Activated CD4-positive, alpha-beta T cell treated with anti-CD3 and anti-CD28 coated beads, Interleukin-2, amount 50 U/mL, for 48 hours (primary cell): ENCODE measurements at regions not wholly inside any gene's neighbourhood (a gene's known extent, or its start where the extent isn't known, plus 50 kb on each side); places are given as distances from the start of the nearest gene placed in this dataset.
"Not testable (repeated sequence)": the region's sequence is repeated elsewhere in the genome, so short reads cannot be mapped to it uniquely, and the experiment has no call there.

Experiments
- DNase-seq, 2 experiments: peaks; one replicate each; pipeline ENCODE4 v3.0.0-alpha.2; 2020

DNA sequence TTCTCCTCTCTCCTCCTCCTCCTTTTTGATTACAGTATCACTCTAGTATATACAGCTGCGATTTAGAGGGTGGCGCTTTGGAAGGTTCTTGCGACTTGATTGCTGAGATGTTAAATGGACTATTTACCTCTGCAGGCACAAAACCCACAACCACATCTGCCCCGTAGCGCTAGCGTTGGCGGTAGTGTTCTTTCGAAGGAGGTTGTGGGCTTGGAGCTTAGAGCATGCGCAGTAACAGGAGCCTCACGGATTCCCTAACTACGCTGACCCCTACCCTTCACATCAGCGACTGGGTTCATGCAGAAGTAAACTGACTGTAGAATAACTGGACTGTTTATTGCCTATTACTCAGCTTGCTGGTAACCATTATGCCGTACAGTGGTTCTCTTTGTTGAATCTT is 58.0 kb downstream of the CGGBP1 start:
- DNase-seq = peak; percentile 8 to 17

DNA sequence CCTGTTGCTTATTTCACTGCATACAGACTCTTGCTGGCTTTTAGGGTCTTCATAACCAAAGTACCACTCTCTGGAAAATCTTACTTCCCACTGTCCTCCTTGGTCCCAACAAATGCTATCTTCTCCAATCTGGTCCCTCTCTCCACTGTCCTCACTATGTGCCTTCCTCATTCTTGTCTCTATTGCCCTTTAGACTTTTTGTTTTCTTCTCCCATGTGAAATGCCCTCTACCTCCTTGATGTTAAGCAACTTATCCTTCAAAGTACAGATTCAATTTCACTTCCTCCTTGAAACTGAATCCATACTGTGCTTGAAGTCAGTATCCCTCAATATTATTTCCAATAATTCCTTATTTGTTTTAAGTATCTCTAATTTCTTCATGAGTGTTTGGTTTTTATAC is 60.8 kb downstream of the CGGBP1 start:
- no peak for DNase-seq

DNA sequence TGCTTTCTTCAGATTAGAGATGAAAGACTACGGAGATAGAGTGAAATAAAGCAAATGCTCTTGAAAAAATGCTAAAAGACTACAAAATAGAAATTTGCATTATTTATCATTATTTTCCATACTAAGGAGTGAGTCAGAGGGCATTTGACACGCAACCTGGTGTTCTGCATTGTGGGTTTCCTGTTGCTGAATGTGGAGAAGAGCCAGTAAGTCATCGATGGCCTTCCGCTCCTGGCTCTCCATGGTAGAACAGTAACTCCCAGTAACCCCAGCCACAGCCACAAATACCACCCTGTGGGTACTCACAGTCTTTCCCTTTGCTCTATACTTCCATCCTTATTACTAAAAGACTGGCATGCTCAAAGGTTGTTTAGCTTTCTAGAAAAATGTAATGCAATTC is 61.5 kb downstream of the CGGBP1 start:
- DNase-seq = peak; percentile 50 to 61

GRCh38 chr3:87996882-87997281 is 61.9 kb downstream of the CGGBP1 start:
- no peak for DNase-seq

- no peak for DNase-seq
Measured at GRCh38 chr3:87993566-87993965, 65.2 kb downstream of the CGGBP1 start.

- no peak for DNase-seq
Measured at GRCh38 chr3:87987952-87988351, 70.9 kb downstream of the CGGBP1 start.

- no peak for DNase-seq
Measured at GRCh38 chr3:87982421-87982820, 76.4 kb downstream of the CGGBP1 start.

- DNase-seq = no peak
Measured at GRCh38 chr3:87979527-87979926, 79.3 kb downstream of the CGGBP1 start.

DNA sequence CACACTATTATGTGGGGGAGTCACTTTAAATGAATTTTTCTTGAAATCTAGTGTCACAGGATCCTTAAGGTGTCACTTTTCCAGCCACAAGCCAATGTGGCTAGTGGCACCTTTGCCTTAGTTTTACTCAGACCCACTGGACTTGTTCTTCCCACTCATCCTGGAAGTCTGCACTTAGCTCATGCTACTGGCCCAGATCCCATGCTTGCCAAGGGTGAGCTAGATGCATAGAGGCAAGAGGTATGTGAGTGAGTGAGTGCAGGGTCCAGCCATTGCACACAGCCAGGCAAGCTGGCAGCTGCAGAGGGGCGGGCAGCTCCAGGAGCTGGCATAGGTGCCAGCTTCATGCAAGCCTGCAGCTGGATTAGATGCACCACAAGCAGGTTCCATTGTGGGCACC is 81.0 kb downstream of the CGGBP1 start:
- DNase-seq = no peak

DNA sequence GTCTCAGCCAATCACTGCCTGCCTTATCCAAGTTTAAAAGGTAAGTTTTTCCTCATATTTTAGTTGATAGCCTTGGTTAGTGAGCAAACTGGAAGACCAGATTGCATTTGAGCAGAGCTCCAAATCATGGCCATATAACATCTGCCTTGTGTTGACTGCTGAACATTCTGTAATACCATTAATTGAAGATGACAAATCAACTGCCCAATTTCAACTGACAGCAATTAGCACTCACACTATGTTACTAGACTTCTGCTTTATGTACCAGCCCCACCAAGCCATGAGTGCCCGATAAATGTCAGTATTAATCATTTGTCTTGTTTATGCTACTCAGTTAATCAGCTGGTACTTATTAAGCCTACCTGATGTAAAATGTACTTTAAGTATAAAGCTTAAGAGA is 83.1 kb downstream of the CGGBP1 start:
- no peak for DNase-seq

DNA sequence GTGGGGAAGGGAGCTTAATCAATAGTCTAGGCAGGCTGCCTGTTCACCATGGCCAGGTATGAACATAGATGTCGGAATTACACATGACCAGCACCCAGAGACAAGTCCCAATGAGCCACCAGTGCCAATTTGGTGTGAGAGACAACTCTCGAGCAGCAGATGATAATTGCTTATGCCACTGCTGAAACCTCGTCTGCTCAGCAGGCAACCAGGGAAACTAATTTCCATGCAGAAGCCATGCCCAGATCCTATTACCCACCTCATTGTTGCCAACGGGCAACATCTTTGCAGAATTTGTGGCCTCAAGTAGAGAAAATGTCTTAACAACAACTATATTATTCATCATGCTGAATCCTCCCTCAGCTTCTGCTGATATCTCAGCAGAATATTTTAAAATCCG is 84.9 kb downstream of the CGGBP1 start:
- DNase-seq = no peak

DNA sequence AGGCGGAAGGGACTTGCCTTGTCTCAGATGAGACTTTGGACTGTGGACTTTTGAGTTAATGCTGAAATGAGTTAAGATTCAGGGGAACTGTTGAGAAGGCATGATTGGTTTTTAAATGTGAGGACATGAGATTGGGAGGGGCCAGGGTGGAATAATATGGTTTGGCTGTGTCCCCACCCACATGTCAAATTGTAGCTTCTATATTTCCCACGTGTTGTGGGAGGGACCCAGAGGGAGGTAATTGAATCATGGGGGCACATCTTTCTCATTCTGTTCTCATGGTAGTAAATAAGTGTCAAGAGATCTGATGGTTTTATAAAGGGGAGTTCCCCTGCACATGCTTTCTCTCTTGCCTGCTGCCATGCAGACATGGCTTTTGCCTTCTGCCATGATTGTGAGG is 89.2 kb downstream of the CGGBP1 start:
- DNase-seq = no peak

- no peak for DNase-seq
Measured at GRCh38 chr3:87968668-87969067, 90.1 kb downstream of the CGGBP1 start.

DNA sequence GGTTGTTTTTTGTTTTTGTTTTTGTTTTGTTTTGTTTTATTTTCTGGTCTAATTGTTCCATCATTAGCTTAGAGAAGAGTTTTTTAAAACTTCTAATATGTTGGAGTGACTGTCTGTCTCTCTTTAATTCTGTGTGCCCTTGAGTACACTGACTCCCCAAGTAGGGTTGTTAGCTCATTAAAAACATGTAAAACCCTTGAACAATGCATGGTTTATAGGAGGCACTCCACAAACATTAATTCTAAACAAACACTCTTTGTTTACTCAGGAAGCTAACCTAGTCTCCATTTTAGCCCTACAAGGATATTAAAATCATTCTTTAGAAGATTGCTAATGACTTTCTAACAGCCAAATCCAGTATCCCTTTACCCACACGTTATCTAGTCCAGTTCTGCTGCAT is 100.5 kb downstream of the CGGBP1 start:
- DNase-seq = no peak

GRCh38 chr3:87957575-87957974 is 101.2 kb downstream of the CGGBP1 start:
- DNase-seq = no peak

DNA sequence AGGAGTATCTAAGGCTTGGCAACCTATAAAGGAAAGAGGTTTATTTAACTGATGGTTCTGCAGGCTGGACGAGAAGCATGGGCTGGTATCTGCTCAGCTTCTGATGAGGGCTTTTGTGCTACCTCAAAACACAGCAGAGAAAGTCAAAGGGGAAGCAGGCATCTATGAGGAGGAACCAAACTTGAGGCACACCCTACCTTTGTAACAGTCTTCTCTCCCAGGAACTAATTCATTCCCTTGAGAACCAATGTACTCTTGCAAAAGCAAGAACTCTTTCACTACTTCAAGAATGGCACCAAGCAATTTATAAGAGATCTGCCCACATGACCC is 109.0 kb downstream of the CGGBP1 start:
- no peak for DNase-seq

DNA sequence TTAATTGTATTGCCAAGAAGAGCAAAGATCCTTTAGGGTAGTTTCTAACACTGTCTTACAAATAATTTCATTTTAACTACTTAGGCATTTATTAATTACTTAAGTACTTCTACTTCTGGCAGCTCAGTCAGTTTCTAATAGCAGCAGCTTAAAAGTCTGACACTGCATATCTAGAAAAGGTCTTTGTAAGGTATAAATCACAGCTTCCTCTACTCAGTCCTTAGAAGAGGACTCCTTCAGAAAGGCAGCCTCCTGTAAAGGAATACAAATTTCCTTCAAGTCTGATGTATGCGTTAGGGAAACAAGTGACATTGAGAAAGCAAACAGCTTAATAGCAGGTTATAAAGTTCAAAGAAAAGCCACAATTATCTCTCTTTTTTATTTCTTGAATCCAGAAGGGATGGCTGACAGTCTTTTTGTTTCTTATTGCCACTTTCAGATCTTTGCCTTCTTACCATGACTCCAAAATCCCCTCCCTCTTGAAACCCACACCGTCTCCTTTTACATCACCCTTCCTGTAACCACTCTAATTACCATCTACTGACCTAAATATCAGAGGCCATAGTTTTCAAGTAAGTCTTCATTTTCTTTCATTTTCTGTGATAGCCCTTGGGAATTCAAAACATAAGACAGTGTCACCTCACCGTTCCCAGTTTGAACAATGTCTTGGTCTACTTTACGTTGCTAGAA is 109.5 kb downstream of the CGGBP1 start:
- DNase-seq = no peak

GRCh38 chr3:87946007-87946406 is 112.8 kb downstream of the CGGBP1 start:
- DNase-seq = not testable (repeated sequence)

- not testable (repeated sequence) for DNase-seq
Measured at GRCh38 chr3:87942256-87942655, 116.5 kb downstream of the CGGBP1 start.

GRCh38 chr3:87924485-87924884 is 134.3 kb downstream of the CGGBP1 start:
- no peak for DNase-seq

GRCh38 chr3:87920549-87920948 is 138.3 kb downstream of the CGGBP1 start:
- DNase-seq = no peak

DNA sequence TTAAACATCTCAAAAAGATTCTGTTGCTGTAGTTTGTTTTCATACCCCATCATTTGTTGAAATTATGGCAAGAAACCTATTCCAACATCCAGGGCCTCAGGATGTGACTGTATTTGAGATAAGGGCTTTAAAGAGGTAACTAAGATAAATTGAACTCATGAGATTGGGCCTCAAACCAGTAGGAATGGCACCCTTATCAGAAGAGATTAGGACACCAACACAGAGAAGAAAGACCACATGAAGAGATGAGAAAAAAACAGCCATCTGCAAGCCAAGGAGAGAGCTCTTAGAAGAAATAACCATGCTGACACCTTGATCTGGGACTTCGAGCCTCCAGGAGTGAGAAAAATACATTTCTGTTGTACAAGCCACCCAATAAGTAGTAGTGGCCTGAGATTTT is 157.7 kb downstream of the CGGBP1 start:
- DNase-seq = no peak

DNA sequence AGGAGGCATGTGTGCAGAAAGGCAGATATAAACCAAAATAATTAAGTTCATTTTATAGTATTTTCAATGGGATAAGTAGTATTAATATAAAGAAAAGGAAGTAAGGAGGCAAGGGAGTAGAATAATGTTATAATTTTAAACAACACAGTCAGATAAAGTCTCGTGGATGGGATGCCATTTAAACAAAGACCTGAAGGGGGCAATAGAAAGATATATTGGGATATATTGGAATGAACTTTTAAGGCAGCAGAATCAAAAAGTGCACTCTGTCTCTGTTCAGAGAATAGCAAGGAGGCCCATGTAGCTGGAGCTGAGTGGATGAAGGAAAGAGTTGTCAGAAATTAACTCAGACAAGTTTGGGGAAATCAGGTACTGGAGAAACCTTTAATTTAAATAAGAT is 158.7 kb downstream of the CGGBP1 start:
- no peak for DNase-seq

DNA sequence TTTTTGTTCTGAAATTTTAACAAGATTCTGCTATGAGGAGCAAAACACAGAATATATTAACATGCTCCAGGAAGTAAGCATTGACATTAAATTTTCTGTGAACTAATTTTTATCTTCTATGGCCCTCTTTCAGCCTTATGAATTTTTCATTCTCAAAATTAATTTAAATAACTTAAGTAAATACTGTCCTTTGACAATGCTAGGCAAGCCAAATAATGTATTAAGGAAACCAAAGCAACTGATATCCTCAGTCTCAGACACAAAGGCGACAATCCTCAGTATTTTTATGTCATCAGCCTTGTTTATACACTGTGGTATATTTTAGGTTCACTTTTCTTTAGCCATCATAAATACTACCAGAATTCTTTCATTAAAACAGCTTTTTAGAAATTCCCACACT is 159.8 kb downstream of the CGGBP1 start:
- no peak for DNase-seq

DNA sequence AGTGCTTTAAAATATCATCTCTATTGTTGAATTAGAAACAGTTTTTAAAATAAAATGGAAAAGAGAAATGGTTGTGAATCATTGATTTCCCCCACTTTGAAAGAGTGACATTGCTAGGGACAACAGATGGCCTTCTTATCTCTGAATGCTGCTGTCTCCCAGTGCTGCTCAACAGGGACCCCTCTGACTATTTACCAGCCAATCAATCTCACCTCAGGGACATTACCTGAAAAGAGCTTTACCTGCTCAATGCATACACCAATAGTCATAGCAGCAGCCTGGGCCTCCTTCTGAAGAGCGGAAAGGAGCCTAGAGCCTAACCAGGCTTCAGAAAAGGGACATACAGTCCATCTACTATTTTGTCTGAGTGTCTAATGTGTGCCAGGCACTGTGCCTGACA is 162.8 kb downstream of the CGGBP1 start:
- no peak for DNase-seq

GRCh38 chr3:87873136-87873535 is 185.7 kb downstream of the CGGBP1 start:
- no peak for DNase-seq
